Ureter (tissue), 1 donor: ENCODE measurements at regions not wholly inside any gene's neighbourhood (a gene's known extent, or its start where the extent isn't known, plus 50 kb on each side); places are given as distances from the start of the nearest gene placed in this dataset.
"Not testable (repeated sequence)": the region's sequence is repeated elsewhere in the genome, so short reads cannot be mapped to it uniquely, and the experiment has no call there.

ENCODE experiments used
- DNase-seq: peaks from one replicate; pipeline ENCODE4 v3.0.0-alpha.2; 2020; ENCODE audit warnings: low spot score
- donor health status: DM: yes; HTN: yes; CAD: no.

- no peak for DNase-seq
Measured at GRCh38 chr5:4570047-4570995, 569.8 kb upstream of the ADAMTS16 start.

GRCh38 chr5:4571248-4571948, 568.7 kb upstream of the ADAMTS16 start:
- no peak for DNase-seq

- no peak for DNase-seq
Measured at GRCh38 chr5:4572311-4573100, 567.6 kb upstream of the ADAMTS16 start.

GRCh38 chr5:4575608-4576007, 564.5 kb upstream of the ADAMTS16 start:
- no peak for DNase-seq

GRCh38 chr5:4576161-4576748, 563.9 kb upstream of the ADAMTS16 start:
- DNase-seq, result no peak

GRCh38 chr5:4576908-4577307, 563.2 kb upstream of the ADAMTS16 start:
- no peak for DNase-seq

- no peak for DNase-seq
Measured at GRCh38 chr5:4579679-4580078, 560.5 kb upstream of the ADAMTS16 start.

- DNase-seq, result no peak
Measured at GRCh38 chr5:4580772-4581171, 559.4 kb upstream of the ADAMTS16 start.

GRCh38 chr5:4581289-4581688, 558.8 kb upstream of the ADAMTS16 start:
- no peak for DNase-seq

- DNase-seq, result no peak
Measured at GRCh38 chr5:4584982-4585381, 555.1 kb upstream of the ADAMTS16 start.

- DNase-seq, result no peak
Measured at GRCh38 chr5:4613440-4613839, 526.7 kb upstream of the ADAMTS16 start.

- no peak for DNase-seq
Measured at GRCh38 chr5:4614088-4614487, 526.0 kb upstream of the ADAMTS16 start.

GRCh38 chr5:4615369-4615768, 524.8 kb upstream of the ADAMTS16 start:
- DNase-seq, result not testable (repeated sequence)

- DNase-seq, result no peak
Measured at GRCh38 chr5:4625206-4625896, 514.8 kb upstream of the ADAMTS16 start.

GRCh38 chr5:4627131-4627530, 513.0 kb upstream of the ADAMTS16 start:
- no peak for DNase-seq

GRCh38 chr5:4627929-4628328, 512.2 kb upstream of the ADAMTS16 start:
- DNase-seq, result no peak

- DNase-seq, result no peak
Measured at GRCh38 chr5:4628645-4629385, 511.3 kb upstream of the ADAMTS16 start.

GRCh38 chr5:4630031-4630430, 510.1 kb upstream of the ADAMTS16 start:
- DNase-seq, result no peak

GRCh38 chr5:4634342-4634741, 505.8 kb upstream of the ADAMTS16 start:
- no peak for DNase-seq

- no peak for DNase-seq
Measured at GRCh38 chr5:4636378-4636777, 503.8 kb upstream of the ADAMTS16 start.
